OCI-LY7 (cell line): ENCODE measurements at regions not wholly inside any gene's neighbourhood (a gene's known extent, or its start where the extent isn't known, plus 50 kb on each side); places are given as distances from the start of the nearest gene placed in this dataset.

Experiments used
- BruUV-seq: library from RNA; stranded (reverse); fragments of 400-500 nt; replicated peaks from 2 replicates; lab custom pipeline; 2021; lab: Mats Ljungman, UMichigan
- CTCF ChIA-PET: fragments of 300-600 bp; sonication (Branson Sonifier 250); formaldehyde crosslinking; loops from one replicate; lab custom pipeline; 2022; ENCODE audit warnings: antibody characterized with exemption; ENCODE audit not compliant: unreplicated experiment; lab: Charles Lee
- POLR2A ChIA-PET: fragments of 300-600 bp; sonication (Branson Sonifier 250); formaldehyde crosslinking; loops from one replicate; lab custom pipeline; 2022; ENCODE audit warnings: antibody characterized with exemption; lab: Charles Lee
- DNase-seq: peaks from one replicate; pipeline ENCODE4 v3.0.0-alpha.2; 2015; ENCODE audit warnings: low spot score
- H2AFZ ChIP-seq: fragments of 200-600 bp; sonication (generic), shearing (Covaris generic); 2 replicates; pipeline ENCODE4 v1.6.1; 2014; ENCODE audit warnings: mild to moderate bottlenecking, antibody characterized with exemption, low read length, moderate library complexity
- H3K27ac ChIP-seq: fragments of 200-600 bp; sonication (generic); 2 replicates; pipeline ENCODE4 v1.5.1; 2014; ENCODE audit warnings: mixed run types, low read depth, mild to moderate bottlenecking, moderate library complexity, low read length, inconsistent platforms; ENCODE audit not compliant: poor library complexity, severe bottlenecking
- H3K36me3 ChIP-seq: fragments of 200-600 bp; sonication (generic); 2 replicates; pipeline ENCODE4 v1.6.1; 2014; ENCODE audit warnings: mild to moderate bottlenecking, antibody characterized with exemption, low read length, moderate library complexity, mixed read lengths; ENCODE audit not compliant: insufficient read depth
- H3K4me1 ChIP-seq: fragments of 200-600 bp; sonication (generic); 2 replicates; pipeline ENCODE4 v1.5.1; 2014; ENCODE audit warnings: mild to moderate bottlenecking, low read length; ENCODE audit not compliant: insufficient read depth, poor library complexity, severe bottlenecking
- H3K4me2 ChIP-seq: fragments of 200-600 bp; sonication (generic); 2 replicates; pipeline ENCODE4 v1.6.1; 2014; ENCODE audit warnings: mild to moderate bottlenecking, low read length
- H3K4me3 ChIP-seq: fragments of 200-600 bp; sonication (generic); 2 replicates; pipeline ENCODE4 v1.5.1; 2014; ENCODE audit warnings: mild to moderate bottlenecking, low read depth, low read length; ENCODE audit not compliant: poor library complexity, severe bottlenecking
- H3K79me2 ChIP-seq: fragments of 200-600 bp; sonication (generic); 2 replicates; pipeline ENCODE4 v1.6.1; 2016; ENCODE audit warnings: low read depth, mild to moderate bottlenecking, low read length, moderate library complexity, mixed read lengths; ENCODE audit not compliant: insufficient read depth
- H3K9me2 ChIP-seq: fragments of 200-600 bp; sonication (generic); 2 replicates; pipeline ENCODE4 v1.6.1; 2016; ENCODE audit warnings: mild to moderate bottlenecking, low read length, mixed read lengths; ENCODE audit not compliant: insufficient read depth
- H3K9me3 ChIP-seq: fragments of 200-600 bp; sonication (generic); 2 replicates; pipeline ENCODE4 v1.6.1; 2014; ENCODE audit warnings: mild to moderate bottlenecking, mixed run types, low read length, mixed read lengths
- H4K20me1 ChIP-seq: fragments of 200-600 bp; sonication (generic); 2 replicates; pipeline ENCODE4 v1.6.1; 2014; ENCODE audit warnings: mild to moderate bottlenecking, antibody characterized with exemption, low read length, moderate library complexity, mixed read lengths; ENCODE audit not compliant: insufficient read depth
- CTCF ChIP-seq: fragments of 200-600 bp; sonication (generic); conservative IDR thresholded peaks from 2 replicates; pipeline ENCODE4 v1.5.1; 2014; ENCODE audit warnings: mild to moderate bottlenecking, antibody characterized with exemption, low read length, moderate library complexity, mixed read lengths
- EZH2phosphoT487 ChIP-seq: fragments of 200-600 bp; sonication (generic); IDR thresholded peaks from 2 replicates; pipeline ENCODE4 v1.6.1; 2018; ENCODE audit warnings: low read depth, borderline replicate concordance, mild to moderate bottlenecking, mixed run types, antibody characterized with exemption, low read length, moderate library complexity, mixed read lengths
- intact Hi-C: fragments of 100-400 bp; cut with micrococcal nuclease; formaldehyde crosslinking; loops from one replicate; pipeline ENCODE4 v1.10.0; 2022; ENCODE audit not compliant: unreplicated experiment

- H3K4me3 ChIP-seq = no peak overlapping the region
- intact Hi-C loops = no loop called here
- ChIA-PET POLR2A (interaction anchor here (0.5 kb wide), 1 partner anchor 726 kb away, joined by 3 read pairs; no protein-coding TSS in a partner anchor), CTCF (no interaction called here)
- H3K79me2 ChIP-seq = no peaks in the 10 kb centered on the region
- TF ChIP-seq EZH2phosphoT487 (no peak), CTCF (no peak)
- no peaks in the 10 kb centered on the region for H3K9me3 ChIP-seq
- H4K20me1 ChIP-seq = no peaks in the 10 kb centered on the region
- no peaks in the 10 kb centered on the region for H3K9me2 ChIP-seq
- no peak overlapping the region for H3K4me2 ChIP-seq
- no peak for DNase-seq
- BruUV-seq = no TSS peak
- no peaks in the 10 kb centered on the region for H3K4me1 ChIP-seq
- H2AFZ ChIP-seq = no peak overlapping the region
- no peaks in the 10 kb centered on the region for H3K36me3 ChIP-seq
- H3K27ac ChIP-seq = no peak overlapping the region
Observed at GRCh38 chr3:33940736-33941135, 142.3 kb downstream of the PDCD6IP start.

- Histone ChIP-seq H3K4me2 (no peak overlapping the region), H3K4me3 (no peak overlapping the region), H3K4me1 (no peaks in the 10 kb centered on the region), H3K27ac (no peak overlapping the region), H4K20me1 (no peaks in the 10 kb centered on the region), H3K36me3 (no peaks in the 10 kb centered on the region), H3K9me2 (no peaks in the 10 kb centered on the region), H3K9me3 (no peaks in the 10 kb centered on the region), H2AFZ (no peak overlapping the region), H3K79me2 (no peaks in the 10 kb centered on the region)
- DNase-seq = no peak
- BruUV-seq = no TSS peak
- intact Hi-C loops = no loop called here
- ChIA-PET POLR2A (no interaction called here), CTCF (no interaction called here)
- TF ChIP-seq EZH2phosphoT487 (no peak), CTCF (no peak)
Observed at GRCh38 chr3:33941804-33942203, 143.4 kb downstream of the PDCD6IP start.

GRCh38 chr3:33942483-33943150 is 144.2 kb downstream of the PDCD6IP start:
- TF ChIP-seq CTCF = no peak
- no peak for TF ChIP-seq EZH2phosphoT487
- H4K20me1 ChIP-seq = no peaks in the 10 kb centered on the region
- no peak overlapping the region for H2AFZ ChIP-seq
- H3K9me2 ChIP-seq = no peaks in the 10 kb centered on the region
- no peaks in the 10 kb centered on the region for H3K79me2 ChIP-seq
- ChIA-PET CTCF (no interaction called here), POLR2A (interaction anchor here (0.6 kb wide), 1 partner anchor 8 kb away, joined by 3 read pairs; no protein-coding TSS in a partner anchor)
- H3K4me3 ChIP-seq = no peak overlapping the region
- no peaks in the 10 kb centered on the region for H3K36me3 ChIP-seq
- BruUV-seq = no TSS peak
- H3K4me2 ChIP-seq = no peak overlapping the region
- H3K9me3 ChIP-seq = no peaks in the 10 kb centered on the region
- no peak for DNase-seq
- H3K27ac ChIP-seq = no peak overlapping the region
- intact Hi-C loops = no loop called here
- H3K4me1 ChIP-seq = no peaks in the 10 kb centered on the region
